GM12891 (cell line): ENCODE measurements at regions not wholly inside any gene's neighbourhood (a gene's known extent, or its start where the extent isn't known, plus 50 kb on each side); places are given as distances from the start of the nearest gene placed in this dataset.

ENCODE experiments used
- POLR2A ChIP-seq: IDR thresholded peaks from 2 replicates; pipeline ENCODE4 v1.6.1; 2011; ENCODE audit warnings: low read depth, low read length, control low read depth
- POLR2AphosphoS5 ChIP-seq: IDR thresholded peaks from 2 replicates; pipeline ENCODE4 v1.6.1; 2011; ENCODE audit warnings: low read depth, low read length, control low read depth
- POU2F2 ChIP-seq: IDR thresholded peaks from 2 replicates; pipeline ENCODE4 v1.6.1; 2011; ENCODE audit warnings: low read depth, mild to moderate bottlenecking, control low read depth, low read length, moderate library complexity
- SPI1 ChIP-seq: IDR thresholded peaks from 2 replicates; pipeline ENCODE4 v1.6.1; 2011; ENCODE audit warnings: low read depth, low read length, control low read depth
- TAF1 ChIP-seq: IDR thresholded peaks from 2 replicates; pipeline ENCODE4 v1.6.1; 2011; ENCODE audit warnings: low read depth, low read length, control low read depth

- TF ChIP-seq SPI1 (no peak), POLR2A (no peak), POLR2AphosphoS5 (no peak), POU2F2 (no peak), TAF1 (no peak)
These were observed 456.7 kb downstream of the PMP22 start for GRCh38 chr17:14808425-14808824.
